GM12878 (cell line): ENCODE measurements at regions not wholly inside any gene's neighbourhood (a gene's known extent, or its start where the extent isn't known, plus 50 kb on each side); places are given as distances from the start of the nearest gene placed in this dataset.
"Not testable (repeated sequence)": the region's sequence is repeated elsewhere in the genome, so short reads cannot be mapped to it uniquely, and the experiment has no call there.

Experiments used
- CHD2 ChIP-seq: IDR thresholded peaks from 2 replicates; pipeline ENCODE4 v1.6.1; 2011; ENCODE audit warnings: low read depth, low read length, improper control_type of control experiment, borderline replicate concordance
- EP300 ChIP-seq, 2 experiments: fragments of 150-350 bp in 1 of 2; IDR thresholded peaks; 2 replicates each; pipeline ENCODE4 v1.6.1; 2011 to 2012; ENCODE audit warnings: low read depth in 2 of 2, low read length in 2 of 2, borderline replicate concordance in 1 of 2, improper control_type of control experiment in 1 of 2, inconsistent platforms in 1 of 2; ENCODE audit not compliant: control insufficient read depth in 1 of 2
- FOXM1 ChIP-seq: IDR thresholded peaks from 2 replicates; pipeline ENCODE4 v1.6.1; 2012; ENCODE audit warnings: low read depth, mild to moderate bottlenecking, inconsistent platforms, low read length, moderate library complexity
- JUNB ChIP-seq: IDR thresholded peaks from 2 replicates; pipeline ENCODE4 v1.6.1; 2016; ENCODE audit warnings: antibody characterized with exemption, mild to moderate bottlenecking
- MEF2B ChIP-seq: fragments of 450-650 bp; IDR thresholded peaks from 2 replicates; pipeline ENCODE4 v1.6.1; 2018; ENCODE audit warnings: mild to moderate bottlenecking, moderate library complexity; ENCODE audit not compliant: partially characterized antibody, poor library complexity, severe bottlenecking
- NFIC ChIP-seq: IDR thresholded peaks from 2 replicates; pipeline ENCODE4 v1.6.1; 2012; ENCODE audit warnings: low read depth, mild to moderate bottlenecking, inconsistent platforms, low read length, moderate library complexity
- POLR2A ChIP-seq: IDR thresholded peaks from 2 replicates; pipeline ENCODE4 v1.6.1; 2011; ENCODE audit warnings: low read depth, mild to moderate bottlenecking, low read length
- SP1 ChIP-seq: IDR thresholded peaks from one replicate; pipeline ENCODE4 v1.6.1; 2011; ENCODE audit warnings: low read depth, low read length
- ZNF207 ChIP-seq: fragments of 450-650 bp; IDR thresholded peaks from 2 replicates; pipeline ENCODE4 v1.6.1; 2014; ENCODE audit warnings: antibody characterized with exemption, mild to moderate bottlenecking, borderline replicate concordance
- ZNF274 ChIP-seq: IDR thresholded peaks from one replicate; pipeline ENCODE4 v1.8.0; 2011; ENCODE audit not compliant: insufficient read length, insufficient read depth
- TF ChIP-seq, protein P1 (sequence below), 3 experiments: IDR thresholded peaks in 2 of 3; conservative IDR thresholded peaks in 1 of 3; 2 replicates each; pipeline ENCODE4 v1.5.1; 2011; ENCODE audit warnings: low read depth in 3 of 3, low read length in 3 of 3, mild to moderate bottlenecking in 3 of 3, control low read depth in 2 of 3, moderate library complexity in 2 of 3, inconsistent platforms in 1 of 3, mixed read lengths in 1 of 3; ENCODE audit not compliant: control insufficient read depth in 2 of 3, insufficient read depth in 1 of 3; ENCODE audit errors: extremely low read depth in 1 of 3

GRCh38 chr1:121032878-121033494 is 143.4 kb downstream of the PPIAL4A start:
- TF ChIP-seq, protein P1, sequence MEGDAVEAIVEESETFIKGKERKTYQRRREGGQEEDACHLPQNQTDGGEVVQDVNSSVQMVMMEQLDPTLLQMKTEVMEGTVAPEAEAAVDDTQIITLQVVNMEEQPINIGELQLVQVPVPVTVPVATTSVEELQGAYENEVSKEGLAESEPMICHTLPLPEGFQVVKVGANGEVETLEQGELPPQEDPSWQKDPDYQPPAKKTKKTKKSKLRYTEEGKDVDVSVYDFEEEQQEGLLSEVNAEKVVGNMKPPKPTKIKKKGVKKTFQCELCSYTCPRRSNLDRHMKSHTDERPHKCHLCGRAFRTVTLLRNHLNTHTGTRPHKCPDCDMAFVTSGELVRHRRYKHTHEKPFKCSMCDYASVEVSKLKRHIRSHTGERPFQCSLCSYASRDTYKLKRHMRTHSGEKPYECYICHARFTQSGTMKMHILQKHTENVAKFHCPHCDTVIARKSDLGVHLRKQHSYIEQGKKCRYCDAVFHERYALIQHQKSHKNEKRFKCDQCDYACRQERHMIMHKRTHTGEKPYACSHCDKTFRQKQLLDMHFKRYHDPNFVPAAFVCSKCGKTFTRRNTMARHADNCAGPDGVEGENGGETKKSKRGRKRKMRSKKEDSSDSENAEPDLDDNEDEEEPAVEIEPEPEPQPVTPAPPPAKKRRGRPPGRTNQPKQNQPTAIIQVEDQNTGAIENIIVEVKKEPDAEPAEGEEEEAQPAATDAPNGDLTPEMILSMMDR (IDR thresholded peaks at IDR 0.05 in 2 of 3, conservative IDR thresholded peaks at IDR 0.05 in 1 of 3; ENCODE audit: control insufficient read depth in 2 of 3, extremely low read depth in 1 of 3, insufficient read depth in 1 of 3, low read depth in 3 of 3, low read length in 3 of 3): not testable (repeated sequence)
- not testable (repeated sequence) for TF ChIP-seq JUNB; EP300 (IDR thresholded peaks at IDR 0.05; ENCODE audit: borderline replicate concordance in 1 of 2, control insufficient read depth in 1 of 2, low read depth in 2 of 2, low read length in 2 of 2); ZNF207; FOXM1; SP1; POLR2A; CHD2; MEF2B; NFIC; ZNF274
